GM12878 (cell line): ENCODE measurements at regions not wholly inside any gene's neighbourhood (a gene's known extent, or its start where the extent isn't known, plus 50 kb on each side); places are given as distances from the start of the nearest gene placed in this dataset.

ENCODE experiments used
- ATAC-seq: fragments of 200-7000 bp; cut with Tn5 transposase; 3 replicates; pipeline ENCODE4 v1.9.1; 2020; ENCODE audit warnings: mild to moderate bottlenecking, moderate library complexity
- BruUV-seq: library from RNA; stranded (reverse); fragments of 400-500 nt; replicated peaks from 2 replicates; lab custom pipeline; 2021; lab: Mats Ljungman, UMichigan
- CTCF ChIA-PET: fragments of 300-600 bp; sonication (Branson Sonifier 250); formaldehyde crosslinking; extraction: SDS; loops from one replicate; lab custom pipeline; 2021; ENCODE audit warnings: inconsistent platforms; lab: Yijun Ruan, JAX
- POLR2A ChIA-PET: fragments of 350-600 bp; formaldehyde crosslinking; extraction: SDS; loops from one replicate; lab custom pipeline; 2021; ENCODE audit warnings: inconsistent platforms; lab: Charles Lee
- RAD21 ChIA-PET: fragments of 300-600 bp; sonication (Branson Sonifier 250); formaldehyde crosslinking; loops from one replicate; lab custom pipeline; 2023; ENCODE audit warnings: antibody characterized with exemption; ENCODE audit not compliant: unreplicated experiment; lab: Charles Lee
- SMC1A ChIA-PET: fragments of 300-600 bp; sonication (Branson Sonifier 250); formaldehyde crosslinking; loops from one replicate; lab custom pipeline; 2023; ENCODE audit not compliant: unreplicated experiment, uncharacterized antibody; lab: Charles Lee
- DNase-seq: peaks from one replicate; pipeline ENCODE4 v3.0.0-alpha.2; 2011; ENCODE audit warnings: low read depth, low spot score
- FAIRE-seq: peaks from 3 replicates; lab custom pipeline; 2011; peaks lifted over from hg19 to GRCh38; lab: Jason Lieb, UNC
- H2AFZ ChIP-seq: 2 replicates; pipeline ENCODE4 v1.6.0; 2011; ENCODE audit warnings: low read depth, low read length, control low read depth; ENCODE audit not compliant: control insufficient read depth
- H3K27ac ChIP-seq: 2 replicates; pipeline ENCODE4 v1.5.1; 2011; ENCODE audit warnings: control low read depth; ENCODE audit not compliant: control insufficient read depth, insufficient read depth
- H3K27me3 ChIP-seq, 2 experiments: replicated peaks in 1 of 2; 2 replicates each; pipeline versions ENCODE4 v1.6.0 to v1.6.1; 2011; ENCODE audit warnings: low read length in 1 of 2; ENCODE audit not compliant: control insufficient read depth in 2 of 2, insufficient read depth in 2 of 2
- H3K36me3 ChIP-seq, 2 experiments: 2 replicates each; pipeline ENCODE4 v1.5.1; 2011; ENCODE audit warnings: low read length in 1 of 2; ENCODE audit not compliant: control insufficient read depth in 2 of 2, insufficient read depth in 2 of 2
- H3K4me1 ChIP-seq: 2 replicates; pipeline ENCODE4 v1.6.1; 2011; ENCODE audit warnings: mild to moderate bottlenecking, low read length, moderate library complexity, mixed read lengths; ENCODE audit not compliant: control insufficient read depth, insufficient read depth
- H3K4me2 ChIP-seq: 2 replicates; pipeline ENCODE4 v1.6.0; 2011; ENCODE audit warnings: control low read depth; ENCODE audit not compliant: control insufficient read depth, insufficient read depth
- H3K4me3 ChIP-seq: fragments of 200-600 bp; sonication (generic); 2 replicates; pipeline ENCODE4 v1.5.1; 2016
- H3K79me2 ChIP-seq: 2 replicates; pipeline ENCODE4 v1.6.0; 2011; ENCODE audit warnings: low read length; ENCODE audit not compliant: control insufficient read depth, insufficient read depth
- H3K9ac ChIP-seq: 2 replicates; pipeline ENCODE4 v1.8.0; 2011; ENCODE audit warnings: low read length, control low read depth, mixed read lengths; ENCODE audit not compliant: control insufficient read depth, insufficient read depth
- H3K9me3 ChIP-seq: replicated peaks from 3 replicates; pipeline ENCODE4 v1.5.1; 2011; ENCODE audit warnings: mild to moderate bottlenecking, low read length; ENCODE audit not compliant: control insufficient read depth, insufficient read depth
- H4K20me1 ChIP-seq: 2 replicates; pipeline ENCODE4 v1.6.0; 2011; ENCODE audit not compliant: control insufficient read depth, insufficient read depth
- CEBPB ChIP-seq, 2 experiments: fragments of 150-350 bp in 1 of 2; IDR thresholded peaks; 2 replicates each; pipeline ENCODE4 v1.6.1; 2012 to 2014; ENCODE audit warnings: low read depth in 2 of 2, low read length in 2 of 2, borderline replicate concordance in 1 of 2, inconsistent platforms in 1 of 2
- E4F1 ChIP-seq: fragments of 450-650 bp; IDR thresholded peaks from 2 replicates; pipeline ENCODE4 v1.6.1; 2018; ENCODE audit warnings: borderline replicate concordance, mild to moderate bottlenecking; ENCODE audit not compliant: partially characterized antibody
- NFIC ChIP-seq: IDR thresholded peaks from 2 replicates; pipeline ENCODE4 v1.6.1; 2012; ENCODE audit warnings: low read depth, mild to moderate bottlenecking, inconsistent platforms, low read length, moderate library complexity
- NR2C1 ChIP-seq: fragments of 450-650 bp; IDR thresholded peaks from 2 replicates; pipeline ENCODE4 v1.6.1; 2017; ENCODE audit warnings: antibody characterized with exemption, mild to moderate bottlenecking, moderate library complexity
- PBX3 ChIP-seq: IDR thresholded peaks from 2 replicates; pipeline ENCODE4 v1.6.1; 2011; ENCODE audit warnings: mild to moderate bottlenecking, low read depth, low read length, moderate library complexity; ENCODE audit not compliant: insufficient replicate concordance
- SREBF1 ChIP-seq: IDR thresholded peaks from 2 replicates; pipeline ENCODE4 v1.6.1; 2012; ENCODE audit warnings: mild to moderate bottlenecking, low read length
- USF1 ChIP-seq: IDR thresholded peaks from 2 replicates; pipeline ENCODE4 v1.6.1; 2011; ENCODE audit warnings: borderline replicate concordance, low read depth, mild to moderate bottlenecking, moderate library complexity, mixed read lengths, low read length; ENCODE audit not compliant: insufficient read depth; ENCODE audit errors: extremely low read length
- WGBS: methylation state at CpG from one replicate; pipeline ENCODE4 v1.1.6; 2016; ENCODE audit warnings: low lambda C conversion rate; ENCODE audit not compliant: insufficient replicate concordance, insufficient coverage; ENCODE audit errors: missing lambda C conversion rate; 5-methylcytosine and 5-hydroxymethylcytosine counted together
- in situ Hi-C: fragments of 300-500 bp; cut with MboI; formaldehyde crosslinking; loops from 9 replicates; pipeline ENCODE4 v1.14.3; 2018; ENCODE audit warnings: mixed read lengths
- intact Hi-C: fragments of 100-400 bp; cut with micrococcal nuclease; formaldehyde crosslinking; loops from one replicate; pipeline ENCODE4 v1.14.2; 2022; ENCODE audit not compliant: unreplicated experiment

- SMC1A ChIA-PET, result no interaction called here
- intact Hi-C loops, result no loop called here
- in situ Hi-C loops, result no loop called here
- Histone ChIP-seq H3K36me3 (no peaks in the 10 kb centered on the region), H3K4me1 (no peaks in the 10 kb centered on the region), H3K27me3 (no peaks in the 10 kb centered on the region), H2AFZ (no peak overlapping the region), H3K9ac (no peak overlapping the region), H3K4me2 (no peak overlapping the region), H3K4me3 (no peak overlapping the region), H4K20me1 (no peaks in the 10 kb centered on the region), H3K79me2 (no peaks in the 10 kb centered on the region)
- CTCF ChIA-PET, result no interaction called here
- 0% methylated on average over 1 of the region's 1 CpG for WGBS
- no peak for FAIRE-seq
- BruUV-seq, result no TSS peak
- no peak for TF ChIP-seq SREBF1
- no peak for TF ChIP-seq NR2C1
- no peak for TF ChIP-seq USF1
- TF ChIP-seq CEBPB (IDR thresholded peaks at IDR 0.05; ENCODE audit: borderline replicate concordance in 1 of 2, low read depth in 2 of 2, low read length in 2 of 2), result no peak
- no peak for TF ChIP-seq PBX3
- TF ChIP-seq E4F1, result no peak
- TF ChIP-seq NFIC, result no peak
- TF ChIP-seq, all 136 proteins: peak for 0
- RAD21 ChIA-PET, result no interaction called here
- DNase-seq, result no peak
- H3K27ac ChIP-seq, result no peak overlapping the region
- no peak for ATAC-seq
- H3K9me3 ChIP-seq, result no peaks in the 10 kb centered on the region
- POLR2A ChIA-PET, result no interaction called here
Observed at GRCh38 chr3:144931590-144931989, 960.0 kb downstream of the DIPK2A start.
